ENCODE measurements at regions not wholly inside any gene's neighbourhood (a gene's known extent, or its start where the extent isn't known, plus 50 kb on each side); places are given as distances from the start of the nearest gene placed in this dataset.

DNA sequence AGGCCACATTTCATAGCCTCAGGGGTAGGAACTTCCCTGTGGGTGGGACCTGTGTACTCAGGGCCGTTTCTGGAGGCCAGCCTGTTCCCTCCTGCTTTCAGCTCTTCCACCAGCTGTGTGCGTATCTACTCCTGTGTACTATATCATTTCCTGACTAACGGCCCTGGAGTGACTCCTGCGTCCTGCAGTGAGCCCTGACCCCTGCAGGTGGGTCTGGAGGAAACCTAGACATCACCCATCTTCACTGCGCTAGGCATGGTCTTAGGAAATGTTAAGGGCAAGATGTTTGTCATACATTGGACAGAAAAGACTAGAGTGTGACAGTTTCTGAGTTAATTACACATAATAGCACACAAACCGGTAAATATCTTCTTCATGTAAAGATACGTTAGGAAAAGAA, 297.3 kb downstream of the GABRB3 start:
- TF ChIP-seq POLR2AphosphoS5 (IDR thresholded peaks at IDR 0.05; ENCODE audit: low read depth) (no peak), GABPA (IDR thresholded peaks at IDR 0.05; ENCODE audit: low read depth) (no peak), SPI1 (IDR thresholded peaks at IDR 0.05; ENCODE audit: borderline replicate concordance, low read depth) (no peak)
- TF ChIP-seq, protein P1, sequence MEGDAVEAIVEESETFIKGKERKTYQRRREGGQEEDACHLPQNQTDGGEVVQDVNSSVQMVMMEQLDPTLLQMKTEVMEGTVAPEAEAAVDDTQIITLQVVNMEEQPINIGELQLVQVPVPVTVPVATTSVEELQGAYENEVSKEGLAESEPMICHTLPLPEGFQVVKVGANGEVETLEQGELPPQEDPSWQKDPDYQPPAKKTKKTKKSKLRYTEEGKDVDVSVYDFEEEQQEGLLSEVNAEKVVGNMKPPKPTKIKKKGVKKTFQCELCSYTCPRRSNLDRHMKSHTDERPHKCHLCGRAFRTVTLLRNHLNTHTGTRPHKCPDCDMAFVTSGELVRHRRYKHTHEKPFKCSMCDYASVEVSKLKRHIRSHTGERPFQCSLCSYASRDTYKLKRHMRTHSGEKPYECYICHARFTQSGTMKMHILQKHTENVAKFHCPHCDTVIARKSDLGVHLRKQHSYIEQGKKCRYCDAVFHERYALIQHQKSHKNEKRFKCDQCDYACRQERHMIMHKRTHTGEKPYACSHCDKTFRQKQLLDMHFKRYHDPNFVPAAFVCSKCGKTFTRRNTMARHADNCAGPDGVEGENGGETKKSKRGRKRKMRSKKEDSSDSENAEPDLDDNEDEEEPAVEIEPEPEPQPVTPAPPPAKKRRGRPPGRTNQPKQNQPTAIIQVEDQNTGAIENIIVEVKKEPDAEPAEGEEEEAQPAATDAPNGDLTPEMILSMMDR (IDR thresholded peaks at IDR 0.05; ENCODE audit: insufficient read depth, low read length): no peak
- TF ChIP-seq, protein P2, sequence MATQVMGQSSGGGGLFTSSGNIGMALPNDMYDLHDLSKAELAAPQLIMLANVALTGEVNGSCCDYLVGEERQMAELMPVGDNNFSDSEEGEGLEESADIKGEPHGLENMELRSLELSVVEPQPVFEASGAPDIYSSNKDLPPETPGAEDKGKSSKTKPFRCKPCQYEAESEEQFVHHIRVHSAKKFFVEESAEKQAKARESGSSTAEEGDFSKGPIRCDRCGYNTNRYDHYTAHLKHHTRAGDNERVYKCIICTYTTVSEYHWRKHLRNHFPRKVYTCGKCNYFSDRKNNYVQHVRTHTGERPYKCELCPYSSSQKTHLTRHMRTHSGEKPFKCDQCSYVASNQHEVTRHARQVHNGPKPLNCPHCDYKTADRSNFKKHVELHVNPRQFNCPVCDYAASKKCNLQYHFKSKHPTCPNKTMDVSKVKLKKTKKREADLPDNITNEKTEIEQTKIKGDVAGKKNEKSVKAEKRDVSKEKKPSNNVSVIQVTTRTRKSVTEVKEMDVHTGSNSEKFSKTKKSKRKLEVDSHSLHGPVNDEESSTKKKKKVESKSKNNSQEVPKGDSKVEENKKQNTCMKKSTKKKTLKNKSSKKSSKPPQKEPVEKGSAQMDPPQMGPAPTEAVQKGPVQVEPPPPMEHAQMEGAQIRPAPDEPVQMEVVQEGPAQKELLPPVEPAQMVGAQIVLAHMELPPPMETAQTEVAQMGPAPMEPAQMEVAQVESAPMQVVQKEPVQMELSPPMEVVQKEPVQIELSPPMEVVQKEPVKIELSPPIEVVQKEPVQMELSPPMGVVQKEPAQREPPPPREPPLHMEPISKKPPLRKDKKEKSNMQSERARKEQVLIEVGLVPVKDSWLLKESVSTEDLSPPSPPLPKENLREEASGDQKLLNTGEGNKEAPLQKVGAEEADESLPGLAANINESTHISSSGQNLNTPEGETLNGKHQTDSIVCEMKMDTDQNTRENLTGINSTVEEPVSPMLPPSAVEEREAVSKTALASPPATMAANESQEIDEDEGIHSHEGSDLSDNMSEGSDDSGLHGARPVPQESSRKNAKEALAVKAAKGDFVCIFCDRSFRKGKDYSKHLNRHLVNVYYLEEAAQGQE (IDR thresholded peaks at IDR 0.05; ENCODE audit: insufficient replicate concordance, low read depth): no peak

Measured in HL-60 (cell line).